HTR-8/SVneo (cell line): ENCODE measurements at regions not wholly inside any gene's neighbourhood (a gene's known extent, or its start where the extent isn't known, plus 50 kb on each side); places are given as distances from the start of the nearest gene placed in this dataset.
"Not testable (repeated sequence)": the region's sequence is repeated elsewhere in the genome, so short reads cannot be mapped to it uniquely, and the experiment has no call there.

Experiments used
- DNase-seq: peaks from one replicate; pipeline ENCODE4 v3.0.0; 2011; ENCODE audit warnings: low spot score, mixed read lengths; ENCODE audit not compliant: insufficient read length
- FAIRE-seq: peaks from 2 replicates; lab custom pipeline; 2011; peaks lifted over from hg19 to GRCh38; lab: Jason Lieb, UNC

- FAIRE-seq, result not testable (repeated sequence)
These were observed 61.0 kb downstream of the SPDYE17 start for GRCh38 chr7:76971201-76971600.

GRCh38 chr7:76969892-76970291 lies 62.3 kb downstream of the SPDYE17 start:
- DNase-seq, FAIRE-seq: not testable (repeated sequence)

More at GRCh38 chr7:76971201-76971600, 61.0 kb downstream of the SPDYE17 start:
- DNase-seq, result not testable (repeated sequence)

GRCh38 chr7:76965731-76966548 lies 66.2 kb downstream of the SPDYE17 start:
- FAIRE-seq, result not testable (repeated sequence)

DNA sequence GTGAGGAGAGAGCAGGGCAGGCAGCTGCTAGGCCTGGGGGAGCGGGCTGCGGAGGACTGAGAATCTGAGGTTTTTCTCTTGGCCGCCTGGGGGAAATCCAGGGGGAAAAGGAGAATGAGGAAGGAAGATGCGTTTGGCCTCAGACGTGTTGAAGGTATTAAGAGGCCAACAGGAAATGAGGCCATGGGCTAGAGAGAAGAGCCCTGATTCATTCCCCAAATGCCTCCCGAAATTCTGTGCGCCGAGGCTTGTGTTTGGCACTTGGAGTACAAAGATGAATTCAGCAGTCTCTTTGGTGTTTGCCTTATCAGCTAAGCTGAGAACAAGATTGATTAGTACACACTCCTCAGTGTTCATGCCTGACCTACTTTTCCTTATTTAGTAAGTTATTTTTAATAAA lies 68.1 kb downstream of the SPDYE17 start:
- not testable (repeated sequence) for FAIRE-seq

More at GRCh38 chr7:76965731-76966548, 66.2 kb downstream of the SPDYE17 start:
- DNase-seq, result not testable (repeated sequence)

DNA sequence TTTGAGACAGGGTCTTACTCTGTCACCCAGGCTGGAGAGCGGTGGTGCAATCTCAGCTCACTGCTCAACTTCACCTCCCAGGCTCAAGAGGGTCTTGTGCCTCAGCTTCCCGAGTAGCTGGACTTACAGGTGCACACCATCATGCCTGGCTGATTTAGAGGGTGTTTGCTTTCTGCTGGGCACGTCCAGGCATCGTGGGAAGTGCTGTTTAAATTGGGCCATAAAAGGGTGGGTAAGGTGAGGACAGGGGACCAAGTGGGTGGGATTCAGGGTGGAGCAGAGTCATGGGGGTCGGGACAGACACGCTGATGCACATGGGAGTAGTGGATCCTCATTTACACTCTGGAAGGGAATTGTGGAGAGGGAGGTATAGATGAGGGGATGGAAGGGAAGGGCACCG lies 69.1 kb downstream of the SPDYE17 start:
- not testable (repeated sequence) for FAIRE-seq, DNase-seq

More for the DNA sequence above, 68.1 kb downstream of the SPDYE17 start:
- DNase-seq, result not testable (repeated sequence)

GRCh38 chr7:76960400-76960986 lies 71.7 kb downstream of the SPDYE17 start:
- DNase-seq, FAIRE-seq: not testable (repeated sequence)

DNA sequence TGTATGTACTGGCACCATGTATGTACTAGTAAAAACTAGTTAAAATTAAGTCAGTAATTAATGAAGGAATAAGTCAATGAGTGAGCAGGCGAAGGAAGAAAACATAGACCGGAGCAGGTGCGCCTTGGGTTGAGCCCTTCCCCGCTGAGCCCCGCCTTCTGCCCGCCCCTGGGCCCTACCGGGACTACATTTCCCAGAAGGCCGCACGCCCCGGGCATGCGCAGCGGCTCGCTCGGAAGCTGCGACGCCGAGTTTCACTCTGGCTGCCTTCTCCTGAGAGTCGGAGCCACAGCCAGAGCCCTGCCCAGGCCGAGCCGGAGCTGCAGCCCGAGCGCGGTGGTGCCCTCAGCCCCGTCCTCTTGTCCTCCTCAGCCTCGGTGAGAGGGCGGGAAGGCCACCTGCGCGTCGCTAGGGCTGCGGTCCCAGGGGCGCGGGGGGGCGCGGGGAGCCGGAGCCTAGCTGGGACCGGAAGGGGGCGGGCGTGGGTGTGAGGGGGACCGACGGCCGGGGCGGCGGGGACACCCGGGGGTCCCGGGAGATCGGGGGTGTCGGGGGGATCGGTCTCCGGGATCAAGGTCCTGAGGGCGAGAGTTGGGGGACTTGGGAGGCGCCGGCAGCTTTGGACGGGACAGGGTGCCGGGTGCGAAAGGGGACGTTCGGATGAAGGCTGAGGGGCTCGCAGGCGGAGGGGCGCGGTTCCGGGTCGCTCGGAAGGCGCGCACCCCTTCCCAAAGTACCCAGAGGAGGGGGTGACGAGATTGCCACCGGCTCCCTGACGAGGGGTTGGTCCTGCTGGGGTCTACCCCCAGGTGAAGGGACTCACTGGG lies 72.4 kb downstream of the SPDYE17 start:
- FAIRE-seq, DNase-seq: not testable (repeated sequence)

DNA sequence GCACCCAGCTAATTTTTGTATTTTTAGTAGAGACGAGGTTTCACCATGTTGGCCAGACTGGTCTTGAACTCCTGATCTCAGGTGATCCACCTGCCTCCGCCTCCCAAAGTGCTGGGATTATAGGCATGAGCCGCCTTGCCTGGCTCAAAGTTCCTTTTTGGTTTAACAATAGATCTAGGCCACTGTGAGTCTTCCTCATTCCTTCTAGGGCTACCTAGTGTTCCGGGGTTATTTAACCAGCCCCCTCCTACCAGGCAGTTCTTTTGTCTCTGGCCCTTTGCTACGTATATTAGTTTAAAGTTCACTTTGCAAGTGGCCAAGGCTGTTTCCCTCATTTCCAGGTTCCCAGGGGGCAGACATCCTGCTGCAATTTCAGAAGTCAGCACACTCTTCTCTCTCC lies 75.6 kb downstream of the SPDYE17 start:
- DNase-seq, FAIRE-seq: not testable (repeated sequence)

- DNase-seq, FAIRE-seq: not testable (repeated sequence)
These were observed 77.0 kb downstream of the SPDYE17 start for GRCh38 chr7:76955124-76955523.

DNA sequence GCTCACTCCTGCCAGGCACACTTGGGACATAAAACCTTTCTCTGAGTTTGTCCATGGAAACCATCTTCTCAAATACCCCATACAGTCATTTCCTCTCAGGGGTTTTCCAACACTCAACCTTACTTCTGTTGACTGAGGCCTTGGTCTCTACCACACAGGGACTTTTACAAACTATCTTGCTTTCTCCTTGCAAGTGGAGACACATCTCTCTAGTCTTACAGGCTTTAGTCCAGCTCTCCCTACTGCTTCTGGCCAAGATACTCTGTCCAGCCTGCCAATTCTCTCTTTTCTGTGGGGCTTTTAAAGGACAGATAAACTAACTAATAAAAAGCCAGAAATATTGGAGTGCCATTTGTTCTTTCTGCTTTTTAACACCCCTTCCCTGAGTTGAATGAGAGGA lies 87.6 kb downstream of the SPDYE17 start:
- FAIRE-seq, DNase-seq: not testable (repeated sequence)

DNA sequence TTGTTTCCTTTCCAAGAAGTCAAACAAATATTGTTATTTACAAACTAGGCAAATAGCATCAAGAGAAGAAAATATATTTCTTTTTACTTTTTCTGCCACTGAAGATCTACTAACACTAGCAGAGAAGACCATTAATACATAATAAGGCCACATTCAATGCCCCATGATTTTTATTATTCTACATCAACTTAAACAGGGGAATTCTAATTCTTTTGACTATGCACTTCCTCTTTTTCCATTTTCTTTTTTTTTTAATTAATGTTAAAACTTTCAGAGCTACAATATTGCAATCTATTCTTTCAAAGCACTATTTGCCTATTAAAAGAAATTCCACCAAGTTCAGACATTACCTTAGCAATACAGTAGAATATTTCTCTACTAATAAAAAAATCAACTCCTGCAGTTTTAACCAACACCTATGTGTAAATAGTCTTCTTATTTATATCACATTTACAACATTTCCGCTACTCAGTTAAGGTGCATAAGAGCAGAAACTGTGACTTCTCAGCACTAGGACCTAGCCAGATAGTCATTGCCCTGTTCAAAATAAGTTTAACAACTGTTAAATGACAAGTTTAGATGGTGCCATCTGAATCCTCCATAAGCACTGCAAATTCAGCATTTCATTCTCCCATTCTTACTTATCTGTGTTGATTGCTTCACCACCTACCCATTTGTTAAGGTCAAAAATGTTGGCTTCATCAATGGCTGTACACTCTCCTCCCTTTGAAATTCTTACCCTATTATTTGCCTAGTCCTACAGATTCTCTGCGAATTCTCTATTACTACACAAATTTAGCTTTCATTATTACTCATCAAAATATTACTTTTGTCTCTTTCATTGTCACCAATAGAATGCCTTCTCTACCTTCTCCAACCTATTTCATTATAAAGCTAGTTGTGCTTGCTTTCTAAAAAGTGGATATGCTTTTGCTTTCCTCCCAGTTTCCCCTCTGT lies 90.1 kb downstream of the SPDYE17 start:
- DNase-seq, FAIRE-seq: not testable (repeated sequence)

DNA sequence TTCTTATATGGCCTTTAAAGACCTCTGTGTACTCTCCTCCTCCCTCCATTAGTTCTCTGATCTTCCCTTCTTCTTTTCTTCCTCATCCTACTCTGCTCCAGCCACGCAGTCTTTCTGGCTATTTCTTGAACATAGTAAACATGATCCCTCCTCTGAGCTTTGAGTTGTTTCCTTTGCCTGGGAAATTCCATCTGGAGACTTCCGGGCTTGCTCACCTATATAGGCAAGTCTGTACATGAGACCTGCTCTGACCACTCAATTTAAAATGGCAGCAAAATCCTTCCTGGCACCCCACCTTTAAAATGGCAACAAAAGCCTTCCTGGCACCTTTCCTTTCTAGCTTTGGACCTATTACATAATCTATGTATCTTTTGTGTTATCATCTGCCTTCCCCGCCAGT lies 94.4 kb downstream of the SPDYE17 start:
- not testable (repeated sequence) for FAIRE-seq, DNase-seq

DNA sequence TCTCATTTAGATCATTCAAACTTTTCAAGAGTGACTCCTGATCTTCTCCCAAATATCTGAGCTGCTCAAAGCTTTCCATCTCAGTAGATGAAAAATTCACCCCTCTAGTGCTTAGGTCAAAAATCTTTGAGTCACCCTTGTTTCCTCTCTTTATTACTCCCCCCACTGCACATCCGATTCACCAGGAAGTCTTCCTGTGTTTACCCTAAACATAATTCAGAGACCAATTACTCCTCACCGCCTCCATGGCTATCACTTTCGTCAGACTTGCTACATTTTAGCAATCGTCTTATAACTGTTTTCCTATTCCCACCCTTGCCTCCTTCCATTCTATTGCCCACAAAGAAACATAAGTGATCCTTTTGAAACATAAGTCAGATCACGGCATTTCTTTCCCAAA lies 94.8 kb downstream of the SPDYE17 start:
- not testable (repeated sequence) for FAIRE-seq, DNase-seq

GRCh38 chr7:76936346-76936745 lies 95.8 kb downstream of the SPDYE17 start:
- DNase-seq, FAIRE-seq: not testable (repeated sequence)

- not testable (repeated sequence) for FAIRE-seq, DNase-seq
These were observed 97.5 kb downstream of the SPDYE17 start for GRCh38 chr7:76934711-76935110.

DNA sequence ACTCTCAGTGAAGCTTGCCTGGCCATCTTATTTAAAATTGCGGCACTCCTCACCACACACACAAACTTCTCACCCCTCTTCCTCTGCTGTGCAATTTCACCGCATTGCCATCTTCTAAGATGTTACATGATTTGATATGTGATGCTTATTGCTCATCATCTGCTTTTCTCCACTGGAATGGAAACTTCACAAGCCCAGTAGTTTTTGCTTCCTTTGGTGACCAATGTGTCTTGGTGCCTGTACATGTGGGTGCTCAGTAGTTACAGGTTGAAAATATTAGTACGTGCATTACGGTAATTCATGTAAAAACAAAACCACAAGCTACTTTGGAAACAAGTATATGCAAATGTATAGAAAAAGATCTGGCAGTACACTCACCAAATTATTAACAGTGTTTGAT lies 99.2 kb downstream of the SPDYE17 start:
- not testable (repeated sequence) for DNase-seq, FAIRE-seq

- not testable (repeated sequence) for DNase-seq, FAIRE-seq
These were observed 100.7 kb downstream of the SPDYE17 start for GRCh38 chr7:76931441-76931840.

- DNase-seq, FAIRE-seq: not testable (repeated sequence)
These were observed 101.7 kb downstream of the SPDYE17 start for GRCh38 chr7:76930416-76930815.

DNA sequence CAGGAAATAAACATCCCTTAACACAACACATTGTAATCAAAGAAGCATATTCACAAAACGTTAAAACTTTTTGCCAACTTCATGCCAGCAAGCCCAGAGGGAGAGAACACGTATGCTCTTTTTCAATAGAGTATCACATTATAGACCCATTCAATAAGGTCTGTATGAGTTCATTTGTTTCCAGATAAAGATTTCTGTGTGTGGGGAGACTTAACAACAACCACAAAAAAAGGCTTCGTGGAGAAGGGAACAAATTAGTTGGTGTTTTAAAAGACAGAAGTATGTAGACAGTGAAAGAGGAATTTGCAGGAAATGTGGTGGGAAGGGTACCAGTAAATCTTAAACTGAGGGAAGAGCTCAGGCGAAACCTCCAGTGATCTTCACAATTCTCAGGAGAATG lies 103.4 kb downstream of the SPDYE17 start:
- DNase-seq, result not testable (repeated sequence)

More for the DNA sequence above, 103.4 kb downstream of the SPDYE17 start:
- FAIRE-seq, result not testable (repeated sequence)
